GM18508 (cell line): ENCODE measurements at regions not wholly inside any gene's neighbourhood (a gene's known extent, or its start where the extent isn't known, plus 50 kb on each side); places are given as distances from the start of the nearest gene placed in this dataset.

Experiments
- ATAC-seq: cut with Tn5 transposase; IDR thresholded peaks from one replicate; pipeline ENCODE4 v1.9.1; 2021; ENCODE audit warnings: moderate number of reproducible peaks; ENCODE audit not compliant: insufficient read depth, unreplicated experiment

- no peak for ATAC-seq
Measured at GRCh38 chr18:56196495-56197225, 441.7 kb downstream of the TXNL1 start.

DNA sequence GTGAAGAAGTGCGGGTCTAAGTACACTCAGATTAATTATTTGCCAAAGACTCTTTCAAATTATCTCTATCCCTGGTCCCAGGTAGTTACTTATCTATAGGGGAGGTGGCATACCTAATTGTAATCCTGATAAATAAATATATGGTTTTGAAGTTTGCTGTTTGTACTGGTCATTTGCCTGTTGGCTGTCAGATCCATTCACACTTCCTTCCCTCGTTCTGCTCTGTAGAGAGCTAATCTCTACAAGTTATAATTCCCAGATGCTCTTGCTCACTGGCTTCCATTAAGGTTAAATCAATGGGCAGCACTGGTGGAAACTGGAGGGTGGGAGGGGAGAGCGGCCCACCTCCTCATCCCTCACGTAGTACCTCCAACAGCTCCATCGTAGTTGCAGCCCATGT lies 447.1 kb downstream of the TXNL1 start:
- ATAC-seq = no peak

DNA sequence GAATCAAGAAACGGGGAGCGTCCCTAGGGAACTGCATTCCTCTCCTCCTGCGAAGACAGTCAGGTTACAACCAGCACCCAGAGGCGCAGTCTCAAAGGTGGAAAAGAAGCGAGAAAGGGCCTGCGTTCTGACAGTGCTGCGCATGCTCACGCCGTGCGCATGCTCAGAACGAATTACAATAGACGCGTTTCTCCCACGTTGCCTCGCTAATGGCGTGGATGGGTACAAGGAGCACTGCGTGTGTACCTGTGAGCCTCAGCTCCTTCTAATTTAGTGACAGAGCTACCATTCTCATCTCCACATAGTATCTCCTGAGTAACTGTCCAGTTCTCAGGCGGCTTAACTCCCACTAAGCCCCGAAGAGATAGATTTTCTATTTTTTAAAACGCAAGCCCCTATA lies 448.8 kb downstream of the TXNL1 start:
- ATAC-seq = no peak

DNA sequence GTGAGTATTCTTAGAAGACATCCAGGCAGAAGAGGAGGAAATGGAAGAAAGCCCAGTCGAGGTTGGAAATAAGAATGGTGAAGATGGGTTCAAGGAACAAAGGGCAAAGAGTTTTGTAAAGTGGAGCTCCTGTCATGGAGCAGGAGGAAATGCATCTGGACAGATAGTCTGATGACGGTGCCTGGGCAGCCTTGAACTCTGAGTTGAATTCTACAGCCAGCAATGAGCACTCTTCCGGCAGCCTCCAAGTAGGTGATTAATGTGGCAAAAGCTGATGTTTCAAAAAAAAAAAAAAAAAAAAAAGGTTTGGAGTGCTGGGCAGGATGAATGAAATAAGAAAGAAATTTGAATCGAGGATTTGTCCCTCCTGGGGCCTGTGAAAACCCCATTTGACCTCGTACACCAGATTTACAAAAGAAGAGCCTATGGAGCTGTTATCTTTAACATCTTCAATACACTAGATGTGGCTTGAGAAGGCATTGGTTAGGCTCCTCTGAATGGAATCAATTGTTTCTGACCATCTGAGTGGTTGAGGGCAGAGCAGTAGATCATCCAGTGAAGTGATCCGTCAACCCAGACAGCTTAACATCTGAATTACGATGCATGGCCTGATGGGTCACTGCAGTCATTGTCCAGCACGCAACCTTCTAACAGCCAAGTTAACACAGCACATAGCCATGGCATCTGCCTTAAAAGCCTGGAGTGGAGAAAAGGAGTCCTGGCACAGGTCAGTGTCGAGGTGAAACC lies 449.7 kb downstream of the TXNL1 start:
- ATAC-seq = no peak

- no peak for ATAC-seq
Measured at GRCh38 chr18:56186319-56186718, 452.1 kb downstream of the TXNL1 start.

GRCh38 chr18:56185126-56185525 lies 453.3 kb downstream of the TXNL1 start:
- no peak for ATAC-seq

DNA sequence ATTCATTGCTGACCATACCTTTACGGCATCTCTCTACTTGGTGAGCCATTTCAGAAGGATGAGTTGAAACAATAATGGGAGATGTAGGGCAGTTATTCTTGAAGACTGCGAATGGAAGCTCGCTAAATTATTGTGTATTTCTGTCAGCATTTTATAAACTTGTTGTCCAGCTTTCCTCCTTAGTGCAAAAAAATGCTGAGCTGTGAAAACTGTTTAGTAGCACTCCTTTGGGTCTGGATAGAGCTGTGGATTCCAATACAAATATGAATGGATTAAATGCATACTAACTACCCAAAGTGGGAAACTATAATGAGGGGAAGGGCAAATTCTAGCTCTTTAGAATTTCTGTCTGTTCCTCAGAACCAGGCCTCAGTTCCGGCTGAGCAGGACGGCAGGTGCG lies 461.6 kb downstream of the TXNL1 start:
- no peak for ATAC-seq

DNA sequence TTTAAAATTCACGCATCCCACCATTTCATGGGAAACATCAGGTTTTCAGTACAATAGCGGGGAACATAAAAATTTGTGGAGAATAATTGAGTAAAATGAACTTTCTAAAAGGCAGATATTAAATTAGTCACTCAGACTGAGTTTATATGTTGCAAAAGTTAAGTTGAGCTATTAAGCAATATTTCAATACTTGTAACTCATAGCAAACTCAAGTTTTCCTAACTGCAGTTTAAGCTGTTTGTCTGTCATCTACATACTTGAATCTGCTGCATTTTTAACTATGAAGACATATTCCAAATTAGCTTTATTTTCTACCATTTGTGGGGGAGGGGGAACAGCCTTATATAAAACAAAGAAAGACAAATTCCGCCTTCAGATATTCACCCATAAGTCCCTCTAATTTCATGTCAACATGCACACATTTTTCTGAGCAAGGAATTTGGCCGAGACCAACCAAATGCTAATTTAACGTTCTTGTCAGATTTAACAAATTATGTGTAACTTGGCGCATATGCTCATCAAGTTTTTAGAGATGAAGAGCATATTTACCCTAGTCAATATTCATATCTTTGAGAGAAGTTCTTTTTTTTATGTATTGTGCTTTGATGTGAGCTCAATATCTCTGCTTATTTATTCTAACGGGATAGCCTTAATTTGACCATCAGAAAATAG lies 462.9 kb downstream of the TXNL1 start:
- ATAC-seq = no peak

DNA sequence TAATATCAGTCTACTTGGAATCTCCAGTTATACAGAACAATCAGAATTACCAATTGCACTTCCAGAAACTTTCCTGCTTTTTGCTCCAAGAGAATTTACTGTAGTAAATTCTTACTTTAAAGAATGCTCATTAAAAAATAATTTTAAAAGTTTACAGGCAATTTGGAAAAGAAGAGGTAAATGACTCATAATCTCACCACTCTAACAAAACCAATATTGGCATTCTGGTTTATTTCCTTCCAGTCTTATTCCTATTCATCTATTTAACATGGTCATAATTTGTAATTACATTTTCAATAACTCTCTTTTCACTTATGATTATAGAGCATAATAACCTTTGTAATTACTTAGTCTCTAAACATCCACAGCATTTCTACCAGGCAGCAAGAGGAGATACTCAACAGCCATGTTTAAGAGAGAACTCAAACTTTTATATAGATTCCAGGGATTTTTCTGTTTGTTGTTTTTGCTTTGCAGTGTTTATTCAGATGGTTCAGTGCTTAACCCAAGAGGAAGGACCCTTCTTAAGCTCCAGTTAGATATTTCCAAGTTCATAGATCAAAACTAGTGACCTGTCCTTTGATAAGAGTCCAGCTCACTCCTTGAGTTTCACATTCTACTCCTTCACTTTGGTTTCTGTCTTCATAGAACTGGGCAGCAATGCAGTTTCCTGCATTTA lies 464.7 kb downstream of the TXNL1 start:
- no peak for ATAC-seq

- no peak for ATAC-seq
Measured at GRCh38 chr18:56172527-56172926, 465.9 kb downstream of the TXNL1 start.

DNA sequence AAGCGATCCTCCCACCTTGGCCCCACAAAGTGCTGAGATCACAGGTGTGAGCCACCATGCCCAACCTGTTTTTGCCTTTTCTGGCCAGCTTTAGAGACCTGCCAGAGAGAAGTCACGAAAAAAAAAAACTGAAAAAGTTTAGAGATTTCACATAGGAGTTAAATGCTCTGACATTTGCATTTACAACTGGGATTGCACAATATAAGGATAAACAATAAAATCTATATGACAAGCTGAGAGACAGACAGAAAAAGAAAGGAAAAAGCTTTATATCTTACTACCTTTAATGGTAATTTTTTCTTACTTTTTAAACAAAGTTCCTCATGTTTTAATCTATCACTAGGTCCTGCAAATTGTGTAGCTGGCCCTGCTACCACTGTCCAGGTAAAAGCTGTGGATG lies 466.5 kb downstream of the TXNL1 start:
- ATAC-seq = no peak

- ATAC-seq = no peak
Measured at GRCh38 chr18:56168049-56168781, 470.2 kb downstream of the TXNL1 start.

DNA sequence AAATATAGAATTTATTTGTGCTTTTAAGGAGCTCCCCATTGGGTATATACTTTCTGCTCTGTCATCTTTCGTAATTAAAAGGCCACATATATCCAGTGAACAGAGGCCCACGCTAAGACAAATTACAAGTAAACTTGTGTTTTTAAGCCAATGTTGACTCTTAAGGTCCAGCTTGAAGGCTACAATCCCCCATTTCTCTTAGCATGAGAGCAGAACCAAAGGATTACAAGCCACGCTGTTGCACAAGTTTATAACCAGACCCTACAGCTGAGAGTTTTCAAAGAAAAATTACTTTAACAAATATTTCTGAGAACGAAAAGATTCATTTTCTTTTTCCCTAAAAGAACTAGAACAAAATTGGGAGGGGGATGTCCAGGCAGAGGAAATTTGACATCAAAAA lies 471.0 kb downstream of the TXNL1 start:
- ATAC-seq = no peak

- no peak for ATAC-seq
Measured at GRCh38 chr18:56166914-56167313, 471.5 kb downstream of the TXNL1 start.

DNA sequence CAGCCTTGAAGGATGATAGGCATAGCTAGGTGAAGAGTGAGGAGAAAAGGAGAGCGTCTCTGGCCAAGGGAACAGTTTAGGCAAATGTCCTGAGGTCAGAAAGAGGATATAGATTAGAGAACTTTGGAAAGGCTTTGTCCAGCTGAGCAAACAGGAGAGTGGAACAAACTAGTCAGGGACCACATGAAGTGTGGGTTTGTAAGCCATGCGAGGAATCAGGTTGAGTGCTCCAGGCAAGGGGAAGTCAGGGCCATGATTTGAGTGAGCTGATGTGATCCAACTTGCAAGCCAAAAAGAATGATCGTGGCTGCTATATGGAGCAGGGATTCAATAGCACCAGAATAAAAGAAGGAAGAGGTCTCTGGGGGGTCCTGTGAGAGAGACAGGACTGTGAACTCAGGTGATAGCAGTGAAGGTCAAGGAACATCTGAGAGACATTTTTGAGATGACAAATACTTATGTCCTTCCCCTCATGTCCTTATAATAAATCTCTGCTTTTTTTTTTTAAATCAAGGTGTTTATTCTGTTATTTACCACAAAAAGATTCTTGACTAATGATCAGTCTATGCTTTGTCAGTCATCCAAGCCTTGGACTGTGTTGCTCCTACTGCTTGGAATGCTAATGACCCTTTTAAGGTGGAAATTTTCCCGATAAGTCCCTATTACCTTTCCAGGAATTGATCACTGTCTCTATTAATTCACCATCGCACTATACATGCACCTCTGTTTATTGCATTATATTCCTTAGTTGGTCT lies 472.6 kb downstream of the TXNL1 start:
- no peak for ATAC-seq

DNA sequence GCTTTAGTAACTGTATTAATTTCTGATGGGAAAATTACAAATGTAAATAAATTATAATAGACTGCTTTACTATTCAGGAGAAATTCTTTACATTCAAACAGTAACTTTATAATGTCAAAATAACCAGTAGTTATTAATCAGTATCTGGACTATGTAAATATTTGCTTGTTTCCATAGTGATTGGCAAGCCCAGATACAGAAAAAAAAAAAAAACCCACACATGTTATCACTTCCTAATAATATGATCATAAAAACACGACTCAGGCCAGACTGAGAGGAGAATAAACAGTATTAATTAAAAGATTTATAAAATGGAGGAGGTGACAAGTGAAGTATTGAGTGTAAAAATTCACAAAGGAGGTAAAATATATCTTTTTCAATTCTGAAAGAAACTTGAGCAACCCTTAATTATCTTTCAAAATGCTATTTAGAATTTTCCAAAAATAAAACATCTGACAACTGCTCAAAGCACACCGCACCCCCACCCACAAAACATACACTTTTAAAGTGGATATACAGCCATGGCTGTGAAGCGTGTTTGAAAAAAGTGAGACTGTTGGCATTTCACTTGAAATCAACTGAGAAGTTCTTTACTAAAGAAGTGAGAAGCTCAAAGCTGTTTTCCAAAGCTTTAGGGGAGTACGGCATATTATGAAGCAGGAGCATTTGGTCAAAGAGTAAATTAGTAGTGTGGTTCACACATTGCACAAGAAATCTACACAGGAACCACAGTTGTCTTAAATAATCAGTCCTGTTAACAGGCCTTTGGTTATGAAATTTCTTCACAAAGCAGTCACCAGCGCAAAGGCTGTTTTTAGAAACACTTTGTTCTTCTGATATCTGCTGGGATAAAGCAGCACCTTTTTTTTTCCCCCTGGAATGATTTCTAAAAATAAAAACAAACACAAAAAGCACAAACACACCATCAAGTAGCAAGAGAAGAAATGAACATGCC lies 475.8 kb downstream of the TXNL1 start:
- ATAC-seq = no peak

DNA sequence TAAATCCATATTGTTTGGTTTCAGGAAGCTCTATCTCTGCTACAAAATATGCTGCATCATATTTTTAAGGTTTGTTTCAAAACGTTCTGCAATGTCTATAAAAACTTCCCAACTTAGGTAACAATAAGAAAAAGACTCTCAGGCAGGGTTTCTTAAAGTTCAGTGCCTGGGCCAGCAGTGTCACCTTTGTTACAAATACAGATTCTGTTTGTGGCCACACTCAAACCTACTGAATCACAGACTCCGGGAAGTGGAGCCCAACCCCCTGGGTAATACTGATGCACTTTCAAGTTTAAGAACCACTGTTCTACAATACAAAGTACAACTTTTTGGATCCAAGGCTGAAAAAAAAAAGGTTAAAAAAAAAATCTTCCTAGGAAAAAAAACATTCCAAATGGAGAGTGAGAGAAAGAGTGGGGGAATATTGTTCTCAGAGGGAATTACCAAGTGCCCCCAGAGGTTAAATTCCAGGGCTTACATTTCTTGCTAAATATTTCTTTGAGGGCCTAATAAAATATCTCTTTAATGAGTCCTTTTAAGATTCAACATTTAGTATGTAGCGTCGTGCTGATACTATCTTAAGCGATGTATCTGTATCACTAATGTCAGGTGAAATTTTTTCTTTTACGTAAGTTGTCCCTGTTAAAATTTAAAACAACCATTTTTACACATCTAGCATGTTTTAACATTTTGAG lies 476.7 kb downstream of the TXNL1 start:
- no peak for ATAC-seq

DNA sequence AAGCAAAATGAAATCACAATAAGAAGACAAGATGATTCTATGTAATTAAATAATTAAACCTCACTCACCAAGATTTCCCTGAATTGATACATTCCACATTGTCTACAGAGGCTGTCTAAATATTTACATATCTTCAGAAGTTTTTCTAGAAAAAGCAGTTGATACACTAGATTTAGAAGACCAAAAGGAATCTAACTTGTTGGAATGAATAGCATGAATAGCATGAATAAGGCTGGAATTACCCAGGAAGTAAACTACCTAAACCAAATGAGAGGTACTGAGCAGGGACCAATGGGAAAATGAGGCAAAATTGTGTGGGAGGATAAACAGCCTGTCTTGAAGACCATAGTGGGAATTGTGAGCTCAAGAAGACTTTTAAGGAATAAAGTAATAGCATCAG lies 479.7 kb downstream of the TXNL1 start:
- ATAC-seq = no peak
